Activated T-cell treated with anti-CD3 and anti-CD28 coated beads, Interleukin-2, amount 50 U/mL, for 72 hours (primary cell): ENCODE measurements at regions not wholly inside any gene's neighbourhood (a gene's known extent, or its start where the extent isn't known, plus 50 kb on each side); places are given as distances from the start of the nearest gene placed in this dataset.
"Not testable (repeated sequence)": the region's sequence is repeated elsewhere in the genome, so short reads cannot be mapped to it uniquely, and the experiment has no call there.

Experiments used
- ATAC-seq, 2 donors: fragments of 150-1000 bp; cut with Tn5 transposase; replicated peaks in 1 of 2; 2 replicates each; pipeline ENCODE4 v1.10.0; 2021; ENCODE audit warnings: moderate library complexity in 2 of 2, mild to moderate bottlenecking in 1 of 2
- DNase-seq, 2 donors: peaks; one replicate each; pipeline ENCODE4 v3.0.0; 2021 to 2022; ENCODE audit warnings: mixed read lengths in 1 of 2
- H3K27ac Mint-ChIP-seq: one replicate; pipeline ENCODE4 v1.8.0; 2022; ENCODE audit warnings: mild to moderate bottlenecking, moderate library complexity, mixed read lengths
- H3K27me3 Mint-ChIP-seq: one replicate; pipeline ENCODE4 v1.8.0; 2022; ENCODE audit warnings: low read depth, mixed read lengths
- H3K36me3 Mint-ChIP-seq, 2 donors: one replicate each; pipeline ENCODE4 v1.8.0; 2022; ENCODE audit warnings: mixed read lengths in 2 of 2, mild to moderate bottlenecking in 1 of 2; ENCODE audit not compliant: insufficient read depth in 2 of 2
- H3K4me1 Mint-ChIP-seq: one replicate; pipeline ENCODE4 v1.8.0; 2022; ENCODE audit warnings: low read depth, mixed read lengths
- H3K4me3 Mint-ChIP-seq, 2 donors: one replicate each; pipeline ENCODE4 v1.8.0; 2022; ENCODE audit warnings: mild to moderate bottlenecking in 2 of 2, mixed read lengths in 2 of 2, moderate library complexity in 2 of 2
- H3K9me3 Mint-ChIP-seq, 2 donors: one replicate each; pipeline ENCODE4 v1.8.0; 2022; ENCODE audit warnings: mixed read lengths in 2 of 2

- Mint-ChIP-seq H3K27ac (no peak overlapping the region), H3K9me3 (no peaks in the 10 kb centered on the region), H3K36me3 (no peaks in the 10 kb centered on the region), H3K4me3 (no peak overlapping the region), H3K27me3 (peaks cover 7% of the 10 kb centered on the region), H3K4me1 (no peaks in the 10 kb centered on the region)
- ATAC-seq = no peak
- no peak for DNase-seq
Observed at GRCh38 chr6:140824595-140824994, 1308.1 kb upstream of the GJE1 start.

- DNase-seq (no peak), ATAC-seq (no peak)
- Mint-ChIP-seq H3K36me3 (no peaks in the 10 kb centered on the region), H3K9me3 (no peaks in the 10 kb centered on the region), H3K4me1 (no peaks in the 10 kb centered on the region), H3K27me3 (peaks cover 13% of the 10 kb centered on the region), H3K4me3 (no peak overlapping the region), H3K27ac (no peak overlapping the region)
Observed at GRCh38 chr6:140821196-140821595, 1311.5 kb upstream of the GJE1 start.

DNA sequence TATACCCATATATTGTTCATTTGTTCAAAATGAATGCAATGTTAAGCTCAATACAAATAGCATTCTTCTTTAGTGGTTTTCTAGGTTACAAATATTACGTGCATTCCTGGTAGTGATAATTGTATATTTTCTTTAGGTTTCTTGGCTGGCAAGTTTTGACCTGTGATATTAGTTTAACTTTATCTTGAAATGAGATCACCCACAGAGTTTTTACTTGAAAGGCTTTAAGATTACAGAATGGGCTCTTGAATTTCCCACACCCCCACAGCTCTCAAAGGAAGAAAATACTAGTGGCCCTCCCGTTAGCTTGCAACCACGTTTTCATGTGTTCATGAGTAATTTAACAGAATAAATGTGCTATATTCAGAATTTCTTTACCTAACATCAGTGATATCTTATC, 1315.5 kb upstream of the GJE1 start:
- Mint-ChIP-seq H3K9me3 (peaks cover 0 to 1% of the 10 kb centered on the region in 2 donors), H3K4me3 (no peak overlapping the region), H3K27ac (no peak overlapping the region), H3K4me1 (no peaks in the 10 kb centered on the region), H3K36me3 (no peaks in the 10 kb centered on the region), H3K27me3 (peaks cover 13% of the 10 kb centered on the region)
- DNase-seq = no peak
- ATAC-seq = no peak

GRCh38 chr6:140816681-140817080, 1316.0 kb upstream of the GJE1 start:
- H3K27ac Mint-ChIP-seq = no peak overlapping the region
- H3K9me3 Mint-ChIP-seq = peaks cover 0 to 1% of the 10 kb centered on the region in 2 donors
- no peak for DNase-seq
- no peak for ATAC-seq
- no peak overlapping the region for H3K4me3 Mint-ChIP-seq
- H3K4me1 Mint-ChIP-seq = no peaks in the 10 kb centered on the region
- no peaks in the 10 kb centered on the region for H3K36me3 Mint-ChIP-seq
- peaks cover 13% of the 10 kb centered on the region for H3K27me3 Mint-ChIP-seq

DNA sequence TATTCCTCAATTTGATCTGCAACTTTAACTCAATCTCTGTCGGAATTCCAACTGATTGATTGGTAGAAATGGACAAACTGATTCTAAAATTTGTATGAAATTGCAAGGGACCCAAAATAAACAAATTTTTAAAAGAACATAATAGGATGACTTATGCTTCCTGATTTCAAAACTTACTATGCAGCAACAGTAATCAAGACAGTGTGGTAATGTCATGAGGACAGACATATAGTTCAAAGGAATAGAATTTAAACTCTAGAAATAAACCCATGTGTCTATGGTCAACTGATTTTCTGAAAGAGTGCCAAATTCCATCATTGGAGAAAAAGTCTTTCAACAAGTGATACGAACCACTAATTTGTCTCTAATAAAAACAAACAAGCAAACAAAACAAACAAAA, 1320.1 kb upstream of the GJE1 start:
- Mint-ChIP-seq H3K4me1 (peaks cover 9% of the 10 kb centered on the region), H3K27ac (no peak overlapping the region), H3K27me3 (peaks cover 28% of the 10 kb centered on the region), H3K36me3 (no peaks in the 10 kb centered on the region), H3K9me3 (peaks cover 0 to 1% of the 10 kb centered on the region in 2 donors), H3K4me3 (no peak overlapping the region)
- ATAC-seq (no peak), DNase-seq (no peak)

DNA sequence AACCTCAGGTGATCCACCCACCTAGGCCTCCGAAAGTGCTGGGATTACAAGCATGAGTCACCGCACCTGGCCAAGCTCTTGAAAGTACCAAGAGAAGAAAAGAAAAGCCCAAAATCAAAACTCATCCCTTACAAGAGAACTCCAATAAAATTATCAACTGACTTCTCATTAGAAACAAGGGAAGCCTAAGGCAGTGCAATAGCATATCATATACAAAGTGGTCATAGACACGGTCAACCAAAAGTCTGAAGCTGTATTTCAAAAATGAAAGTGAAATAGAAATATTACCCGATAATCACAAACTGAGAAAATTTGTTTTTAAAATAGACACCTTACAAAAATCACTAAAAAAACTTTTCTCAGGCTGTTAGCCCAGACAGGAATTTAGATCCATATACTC, 1321.1 kb upstream of the GJE1 start:
- Mint-ChIP-seq H3K9me3 (peaks cover 0 to 1% of the 10 kb centered on the region in 2 donors), H3K27ac (no peak overlapping the region), H3K36me3 (no peaks in the 10 kb centered on the region), H3K27me3 (peaks cover 29% of the 10 kb centered on the region), H3K4me1 (peaks cover 9% of the 10 kb centered on the region), H3K4me3 (no peak overlapping the region)
- ATAC-seq = no peak
- DNase-seq = no peak

DNA sequence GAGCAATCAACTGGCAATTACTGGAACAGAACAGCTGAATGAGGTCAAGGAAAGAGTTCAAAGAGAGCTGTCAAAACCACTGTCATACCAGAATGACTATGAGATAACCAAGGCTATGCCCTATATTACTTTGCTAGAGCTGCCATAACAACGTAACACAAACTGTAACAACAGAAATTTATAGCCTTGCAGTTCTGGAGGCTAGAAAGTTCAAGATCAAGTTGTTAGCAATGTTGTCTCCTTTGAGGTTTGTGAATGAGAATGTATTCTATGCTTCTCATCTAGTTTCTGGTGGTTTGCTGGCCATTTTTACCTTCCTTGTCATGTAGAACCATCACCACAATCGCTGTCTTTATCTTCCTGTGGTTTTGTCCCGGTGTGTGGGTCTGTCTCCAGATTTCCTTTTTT, 1323.0 kb upstream of the GJE1 start:
- peak; percentile 29 to 31 for DNase-seq
- Mint-ChIP-seq H3K36me3 (no peaks in the 10 kb centered on the region), H3K27ac (peak overlapping the region; percentile 85), H3K4me1 (peaks cover 9% of the 10 kb centered on the region), H3K9me3 (peaks cover 0 to 1% of the 10 kb centered on the region in 2 donors), H3K4me3 (peak overlapping the region in 1 of 2 donors; percentile 66), H3K27me3 (peaks cover 33% of the 10 kb centered on the region)
- ATAC-seq = peak; percentile 97 to 98

GRCh38 chr6:140806431-140806830, 1326.3 kb upstream of the GJE1 start:
- Mint-ChIP-seq H3K27me3 (peaks cover 36% of the 10 kb centered on the region), H3K4me1 (peaks cover 9% of the 10 kb centered on the region), H3K4me3 (no peak overlapping the region), H3K27ac (no peak overlapping the region), H3K36me3 (no peaks in the 10 kb centered on the region), H3K9me3 (no peaks in the 10 kb centered on the region)
- ATAC-seq (no peak), DNase-seq (no peak)

GRCh38 chr6:140794544-140794943, 1338.2 kb upstream of the GJE1 start:
- no peak for ATAC-seq
- H3K4me1 Mint-ChIP-seq = no peaks in the 10 kb centered on the region
- H3K9me3 Mint-ChIP-seq = peaks cover 0 to 3% of the 10 kb centered on the region in 2 donors
- H3K4me3 Mint-ChIP-seq = no peak overlapping the region
- peaks cover 5% of the 10 kb centered on the region for H3K27me3 Mint-ChIP-seq
- no peak overlapping the region for H3K27ac Mint-ChIP-seq
- no peak for DNase-seq
- peaks cover 0 to 2% of the 10 kb centered on the region in 2 donors for H3K36me3 Mint-ChIP-seq

GRCh38 chr6:140790109-140790508, 1342.6 kb upstream of the GJE1 start:
- peaks cover 5% of the 10 kb centered on the region for H3K27me3 Mint-ChIP-seq
- H3K9me3 Mint-ChIP-seq = peaks cover 0 to 3% of the 10 kb centered on the region in 2 donors
- ATAC-seq (no peak), DNase-seq (no peak)
- H3K4me1 Mint-ChIP-seq = no peaks in the 10 kb centered on the region
- no peak overlapping the region for H3K27ac Mint-ChIP-seq
- no peak overlapping the region for H3K4me3 Mint-ChIP-seq
- H3K36me3 Mint-ChIP-seq = no peaks in the 10 kb centered on the region

DNA sequence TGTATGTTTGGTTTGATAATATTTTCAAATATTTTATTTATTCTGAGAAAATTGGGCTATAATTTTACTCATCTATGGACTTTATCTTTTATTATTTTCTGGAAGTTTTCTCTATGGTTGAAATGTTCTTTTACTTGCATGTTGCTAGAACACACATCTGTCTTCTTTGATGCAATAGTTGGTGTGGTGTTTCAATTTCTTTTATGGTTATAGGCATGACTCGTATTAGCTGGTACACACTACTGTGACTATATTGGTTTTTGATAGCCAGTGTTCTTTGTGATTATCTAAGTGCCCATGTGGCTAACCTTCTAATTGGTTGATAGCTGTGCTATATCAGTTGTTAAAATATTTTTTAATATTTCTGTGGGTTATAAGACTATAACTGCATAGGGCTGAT, 1343.3 kb upstream of the GJE1 start:
- ATAC-seq (no peak), DNase-seq (no peak)
- Mint-ChIP-seq H3K36me3 (no peaks in the 10 kb centered on the region), H3K27ac (no peak overlapping the region), H3K9me3 (peaks cover 0 to 3% of the 10 kb centered on the region in 2 donors), H3K4me1 (no peaks in the 10 kb centered on the region), H3K27me3 (peaks cover 5% of the 10 kb centered on the region), H3K4me3 (no peak overlapping the region)

DNA sequence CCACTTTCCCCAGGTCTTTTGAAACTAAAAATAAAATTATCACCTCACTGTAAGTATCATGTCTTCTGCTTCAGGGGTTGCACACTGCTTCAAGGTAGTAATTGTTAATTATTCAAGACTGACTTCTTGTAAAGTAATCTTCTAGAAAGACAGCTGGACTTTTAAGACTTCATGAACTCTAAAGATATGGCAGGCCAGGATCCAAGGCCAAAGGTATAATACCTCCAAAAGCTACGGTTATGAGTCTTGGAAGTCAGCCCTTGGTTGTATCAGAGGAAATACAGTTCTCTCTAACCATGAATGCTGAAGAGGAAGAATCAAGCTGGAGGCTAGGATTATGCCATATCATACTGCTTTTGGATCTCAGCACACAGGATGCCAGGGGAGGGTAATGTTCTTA, 1346.8 kb upstream of the GJE1 start:
- no peak overlapping the region for H3K27ac Mint-ChIP-seq
- H3K27me3 Mint-ChIP-seq = peaks cover 5% of the 10 kb centered on the region
- H3K36me3 Mint-ChIP-seq = no peaks in the 10 kb centered on the region
- H3K4me3 Mint-ChIP-seq = no peak overlapping the region
- ATAC-seq = no peak
- H3K9me3 Mint-ChIP-seq = no peaks in the 10 kb centered on the region
- no peak for DNase-seq
- H3K4me1 Mint-ChIP-seq = no peaks in the 10 kb centered on the region

GRCh38 chr6:140784573-140784972, 1348.2 kb upstream of the GJE1 start:
- Mint-ChIP-seq H3K36me3 (no peaks in the 10 kb centered on the region), H3K27me3 (peaks cover 5% of the 10 kb centered on the region), H3K9me3 (no peaks in the 10 kb centered on the region), H3K27ac (no peak overlapping the region), H3K4me1 (no peaks in the 10 kb centered on the region), H3K4me3 (no peak overlapping the region)
- no peak for ATAC-seq
- no peak for DNase-seq

- not testable (repeated sequence) for H3K27ac Mint-ChIP-seq, H3K4me3 Mint-ChIP-seq, DNase-seq, H3K4me1 Mint-ChIP-seq, H3K27me3 Mint-ChIP-seq, H3K36me3 Mint-ChIP-seq, ATAC-seq, H3K9me3 Mint-ChIP-seq
Observed at GRCh38 chr6:140783504-140783903, 1349.2 kb upstream of the GJE1 start.
